C4-2B (cell line): ENCODE measurements at regions not wholly inside any gene's neighbourhood (a gene's known extent, or its start where the extent isn't known, plus 50 kb on each side); places are given as distances from the start of the nearest gene placed in this dataset.

Experiments used
- ZFX ChIP-seq: fragments of 450-650 bp; IDR thresholded peaks from 2 replicates; pipeline ENCODE4 v1.6.1; 2017
- TF ChIP-seq, protein P1 (sequence below): fragments of 450-650 bp; conservative IDR thresholded peaks from 2 replicates; pipeline ENCODE4 v1.5.1; 2017; ENCODE audit warnings: mild to moderate bottlenecking

DNA sequence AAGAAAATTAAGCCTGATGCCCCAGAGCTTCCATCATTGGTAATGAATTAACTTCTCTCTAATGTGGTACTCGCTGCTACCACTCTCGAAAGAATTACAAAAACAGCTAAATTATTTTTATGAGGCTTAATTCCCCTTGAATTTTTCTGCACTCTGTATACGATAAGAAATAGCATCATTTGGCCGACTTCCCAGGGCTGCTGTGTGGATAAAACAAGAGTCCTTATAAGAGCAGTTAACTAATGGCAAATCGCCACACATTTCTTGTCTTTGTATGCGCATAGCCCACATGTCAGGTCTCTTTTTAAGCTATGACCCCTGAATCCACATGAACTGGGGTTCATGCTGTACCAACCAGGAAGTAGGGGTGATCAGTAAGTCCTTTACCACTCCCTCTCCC is 668.4 kb downstream of the TMEM182 start:
- TF ChIP-seq, protein P1, sequence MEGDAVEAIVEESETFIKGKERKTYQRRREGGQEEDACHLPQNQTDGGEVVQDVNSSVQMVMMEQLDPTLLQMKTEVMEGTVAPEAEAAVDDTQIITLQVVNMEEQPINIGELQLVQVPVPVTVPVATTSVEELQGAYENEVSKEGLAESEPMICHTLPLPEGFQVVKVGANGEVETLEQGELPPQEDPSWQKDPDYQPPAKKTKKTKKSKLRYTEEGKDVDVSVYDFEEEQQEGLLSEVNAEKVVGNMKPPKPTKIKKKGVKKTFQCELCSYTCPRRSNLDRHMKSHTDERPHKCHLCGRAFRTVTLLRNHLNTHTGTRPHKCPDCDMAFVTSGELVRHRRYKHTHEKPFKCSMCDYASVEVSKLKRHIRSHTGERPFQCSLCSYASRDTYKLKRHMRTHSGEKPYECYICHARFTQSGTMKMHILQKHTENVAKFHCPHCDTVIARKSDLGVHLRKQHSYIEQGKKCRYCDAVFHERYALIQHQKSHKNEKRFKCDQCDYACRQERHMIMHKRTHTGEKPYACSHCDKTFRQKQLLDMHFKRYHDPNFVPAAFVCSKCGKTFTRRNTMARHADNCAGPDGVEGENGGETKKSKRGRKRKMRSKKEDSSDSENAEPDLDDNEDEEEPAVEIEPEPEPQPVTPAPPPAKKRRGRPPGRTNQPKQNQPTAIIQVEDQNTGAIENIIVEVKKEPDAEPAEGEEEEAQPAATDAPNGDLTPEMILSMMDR: no peak
- no peak for TF ChIP-seq ZFX
